ENCODE measurements at regions not wholly inside any gene's neighbourhood (a gene's known extent, or its start where the extent isn't known, plus 50 kb on each side); places are given as distances from the start of the nearest gene placed in this dataset.

- TF ChIP-seq CTCF (IDR thresholded peaks at IDR 0.05 in 2 of 3, conservative IDR thresholded peaks at IDR 0.05 in 1 of 3; ENCODE audit: borderline replicate concordance in 1 of 3, insufficient read depth in 1 of 3, low read depth in 2 of 3, low read length in 2 of 3) (no peak), POLR2A (IDR thresholded peaks at IDR 0.05; ENCODE audit: borderline replicate concordance, extremely low read depth, insufficient read depth, insufficient read length) (no peak)
These were observed 120.1 kb downstream of the NUFIP1 start for GRCh38 chr13:44869167-44869566.

All from HCT116 (cell line).